Chondrocyte (in vitro differentiated cells): ENCODE measurements at regions not wholly inside any gene's neighbourhood (a gene's known extent, or its start where the extent isn't known, plus 50 kb on each side); places are given as distances from the start of the nearest gene placed in this dataset.

Source experiments
- DNase-seq: peaks from one replicate; pipeline ENCODE4 v3.0.0; 2021; ENCODE audit warnings: mixed read lengths, low spot score
- H3K27ac Mint-ChIP-seq: one replicate; pipeline ENCODE4 v1.8.0; 2021; ENCODE audit warnings: mild to moderate bottlenecking, moderate library complexity, mixed read lengths; ENCODE audit not compliant: unreplicated experiment
- H3K27me3 Mint-ChIP-seq: 2 replicates; pipeline ENCODE4 v1.8.0; 2021; ENCODE audit warnings: low read depth, mixed read lengths
- H3K36me3 Mint-ChIP-seq: 2 replicates; pipeline ENCODE4 v1.8.0; 2021; ENCODE audit warnings: low read depth, mixed read lengths
- H3K4me1 Mint-ChIP-seq: 2 replicates; pipeline ENCODE4 v1.8.0; 2021; ENCODE audit warnings: low read depth, mild to moderate bottlenecking, mixed read lengths
- H3K4me3 Mint-ChIP-seq: one replicate; pipeline ENCODE4 v1.8.0; 2021; ENCODE audit warnings: mild to moderate bottlenecking, moderate library complexity, mixed read lengths; ENCODE audit not compliant: unreplicated experiment
- H3K9me3 Mint-ChIP-seq: 2 replicates; pipeline ENCODE4 v1.8.0; 2021; ENCODE audit warnings: low read depth, mixed read lengths
- CTCF ChIP-seq: fragments of 200-600 bp; sonication (generic); IDR thresholded peaks from 2 replicates; pipeline ENCODE4 v1.5.0; 2021; ENCODE audit warnings: antibody characterized with exemption, mild to moderate bottlenecking, moderate library complexity

GRCh38 chr7:9869151-9869550 is 1104.5 kb upstream of the PHF14 start:
- DNase-seq: no peak

GRCh38 chr7:9869566-9869965 is 1104.1 kb upstream of the PHF14 start:
- H3K4me1 Mint-ChIP-seq: no peaks in the 10 kb centered on the region
- no peak overlapping the region for H3K4me3 Mint-ChIP-seq
- no peak for DNase-seq
- no peaks in the 10 kb centered on the region for H3K36me3 Mint-ChIP-seq
- TF ChIP-seq CTCF: no peak
- no peaks in the 10 kb centered on the region for H3K27me3 Mint-ChIP-seq
- H3K27ac Mint-ChIP-seq: no peak overlapping the region
- H3K9me3 Mint-ChIP-seq: peaks cover 5% of the 10 kb centered on the region

More at GRCh38 chr7:9869151-9869550, 1104.5 kb upstream of the PHF14 start:
- Mint-ChIP-seq H3K4me3 (no peak overlapping the region), H3K9me3 (peaks cover 5% of the 10 kb centered on the region), H3K27ac (no peak overlapping the region), H3K4me1 (no peaks in the 10 kb centered on the region), H3K27me3 (no peaks in the 10 kb centered on the region), H3K36me3 (no peaks in the 10 kb centered on the region)
- no peak for TF ChIP-seq CTCF

- no peak overlapping the region for H3K27ac Mint-ChIP-seq
- no peaks in the 10 kb centered on the region for H3K4me1 Mint-ChIP-seq
- DNase-seq: no peak
- H3K27me3 Mint-ChIP-seq: no peaks in the 10 kb centered on the region
- no peak overlapping the region for H3K4me3 Mint-ChIP-seq
- no peak for TF ChIP-seq CTCF
- H3K9me3 Mint-ChIP-seq: peaks cover 5% of the 10 kb centered on the region
- H3K36me3 Mint-ChIP-seq: no peaks in the 10 kb centered on the region
Observed at GRCh38 chr7:9870674-9871073, 1103.0 kb upstream of the PHF14 start.

GRCh38 chr7:9874182-9874581 is 1099.5 kb upstream of the PHF14 start:
- Mint-ChIP-seq H3K27ac (no peak overlapping the region), H3K36me3 (no peaks in the 10 kb centered on the region), H3K4me3 (no peak overlapping the region), H3K9me3 (no peaks in the 10 kb centered on the region), H3K27me3 (no peaks in the 10 kb centered on the region), H3K4me1 (no peaks in the 10 kb centered on the region)
- no peak for TF ChIP-seq CTCF
- DNase-seq: no peak

- Mint-ChIP-seq H3K4me1 (no peaks in the 10 kb centered on the region), H3K4me3 (no peak overlapping the region), H3K27ac (no peak overlapping the region), H3K9me3 (no peaks in the 10 kb centered on the region), H3K36me3 (no peaks in the 10 kb centered on the region), H3K27me3 (no peaks in the 10 kb centered on the region)
- no peak for TF ChIP-seq CTCF
- DNase-seq: no peak
Observed at GRCh38 chr7:9876053-9876452, 1097.6 kb upstream of the PHF14 start.
